Ovary (tissue), 3 donors: ENCODE measurements at regions not wholly inside any gene's neighbourhood (a gene's known extent, or its start where the extent isn't known, plus 50 kb on each side); places are given as distances from the start of the nearest gene placed in this dataset.

Experiments used
- EP300 ChIP-seq: sonication (generic); formaldehyde crosslinking; IDR thresholded peaks from one replicate; pipeline ENCODE4 v1.6.1; 2017; ENCODE audit warnings: antibody characterized with exemption
- POLR2A ChIP-seq: fragments of 450-650 bp; IDR thresholded peaks from one replicate; pipeline ENCODE4 v1.6.1; 2017; ENCODE audit warnings: antibody characterized with exemption, mild to moderate bottlenecking, moderate library complexity
- TF ChIP-seq, protein P1 (sequence below), 3 donors: fragments of 450-650 bp in 2 of 3; fragments of 200-600 bp in 1 of 3; IDR thresholded peaks; one replicate each; pipeline versions ENCODE4 v1.5.1 to v1.8.0; 2016 to 2022; ENCODE audit warnings: antibody characterized with exemption in 3 of 3, mild to moderate bottlenecking in 1 of 3
- donor health status: DM: no; HTN: no; CAD: no.

DNA sequence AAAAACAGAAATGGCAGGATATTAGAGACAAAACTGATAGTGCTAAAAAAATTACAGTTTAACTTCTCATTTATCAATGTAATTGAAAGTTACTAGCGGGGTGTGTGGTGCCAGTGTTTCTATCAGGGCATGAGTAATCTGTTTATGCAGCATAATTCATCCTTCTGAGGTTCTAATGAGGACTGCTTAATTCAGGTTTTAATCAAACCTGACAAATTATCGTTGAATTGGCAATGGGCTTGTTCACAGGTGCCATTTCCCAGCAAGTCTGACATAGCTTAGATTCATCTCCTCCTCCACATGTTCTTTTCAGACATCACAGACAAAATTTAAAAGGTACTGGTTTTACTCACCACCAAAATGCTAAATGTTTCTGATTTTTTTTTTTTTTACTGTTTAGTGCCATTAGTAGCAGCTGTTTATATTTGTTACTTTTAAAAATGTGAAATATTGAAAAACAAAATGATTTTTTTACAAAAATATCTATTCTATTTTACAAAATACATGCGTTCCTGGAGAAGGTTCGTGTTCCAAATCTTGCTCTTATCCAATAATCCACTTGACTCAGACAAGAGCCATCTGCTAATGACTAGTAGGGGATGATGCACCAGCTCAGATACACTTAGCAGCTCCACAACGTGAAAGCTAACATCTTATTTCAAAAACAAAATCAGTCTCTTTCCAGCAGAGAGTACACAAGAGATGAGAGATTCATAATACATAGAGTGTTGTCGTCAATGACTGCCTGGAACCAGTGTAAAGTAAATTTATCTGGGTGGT, 447.7 kb upstream of the DPPA4 start:
- TF ChIP-seq, protein P1, sequence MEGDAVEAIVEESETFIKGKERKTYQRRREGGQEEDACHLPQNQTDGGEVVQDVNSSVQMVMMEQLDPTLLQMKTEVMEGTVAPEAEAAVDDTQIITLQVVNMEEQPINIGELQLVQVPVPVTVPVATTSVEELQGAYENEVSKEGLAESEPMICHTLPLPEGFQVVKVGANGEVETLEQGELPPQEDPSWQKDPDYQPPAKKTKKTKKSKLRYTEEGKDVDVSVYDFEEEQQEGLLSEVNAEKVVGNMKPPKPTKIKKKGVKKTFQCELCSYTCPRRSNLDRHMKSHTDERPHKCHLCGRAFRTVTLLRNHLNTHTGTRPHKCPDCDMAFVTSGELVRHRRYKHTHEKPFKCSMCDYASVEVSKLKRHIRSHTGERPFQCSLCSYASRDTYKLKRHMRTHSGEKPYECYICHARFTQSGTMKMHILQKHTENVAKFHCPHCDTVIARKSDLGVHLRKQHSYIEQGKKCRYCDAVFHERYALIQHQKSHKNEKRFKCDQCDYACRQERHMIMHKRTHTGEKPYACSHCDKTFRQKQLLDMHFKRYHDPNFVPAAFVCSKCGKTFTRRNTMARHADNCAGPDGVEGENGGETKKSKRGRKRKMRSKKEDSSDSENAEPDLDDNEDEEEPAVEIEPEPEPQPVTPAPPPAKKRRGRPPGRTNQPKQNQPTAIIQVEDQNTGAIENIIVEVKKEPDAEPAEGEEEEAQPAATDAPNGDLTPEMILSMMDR (IDR thresholded peaks at IDR 0.05), result no peak
- no peak for TF ChIP-seq EP300
- no peak for TF ChIP-seq POLR2A
